ENCODE measurements at regions not wholly inside any gene's neighbourhood (a gene's known extent, or its start where the extent isn't known, plus 50 kb on each side); places are given as distances from the start of the nearest gene placed in this dataset.

GRCh38 chr5:38121420-38121819 is 136.9 kb upstream of the EGFLAM start:
- Histone ChIP-seq H3K4me3 (no peak overlapping the region), H3K27ac (ENCODE audit: low read depth) (no peak overlapping the region), H3K27me3 (ENCODE audit: insufficient read depth) (no peaks in the 10 kb centered on the region), H3K4me2 (no peak overlapping the region), H3K79me2 (replicated peaks; ENCODE audit: insufficient read depth) (no peaks in the 10 kb centered on the region), H3F3A (replicated peaks; ENCODE audit: low read depth) (no peaks in the 10 kb centered on the region), H3K9me2 (ENCODE audit: insufficient read depth) (peaks cover 9% of the 10 kb centered on the region; the same call in 1 of the 2 replicates), H2AFZ (no peak overlapping the region), H4K20me1 (replicated peaks; ENCODE audit: insufficient read depth) (no peaks in the 10 kb centered on the region), H3K4me1 (ENCODE audit: insufficient read depth) (no peaks in the 10 kb centered on the region), H3K36me3 (ENCODE audit: insufficient read depth) (no peaks in the 10 kb centered on the region)
- TF ChIP-seq EZH2 (IDR thresholded peaks at IDR 0.05; ENCODE audit: low read depth, unreplicated experiment), result no peak
- no peak for TF ChIP-seq NANOG (IDR thresholded peaks at IDR 0.05; ENCODE audit: borderline replicate concordance)
- TF ChIP-seq CREB1 (CRISPR knock-in tag; IDR thresholded peaks at IDR 0.05; ENCODE audit: low read depth), result no peak
- no peak for TF ChIP-seq STAT1 (IDR thresholded peaks at IDR 0.05; ENCODE audit: unreplicated experiment)
- TF ChIP-seq ZNF462 (CRISPR knock-in tag; IDR thresholded peaks at IDR 0.05), result no peak
- TF ChIP-seq REST (IDR thresholded peaks at IDR 0.05; ENCODE audit: unreplicated experiment), result no peak
- TF ChIP-seq CTCF (conservative IDR thresholded peaks at IDR 0.05; ENCODE audit: low read depth in 2 of 2), result no peak
- no peak for TF ChIP-seq ZNF114 (CRISPR knock-in tag; IDR thresholded peaks at IDR 0.05)
- TF ChIP-seq EZH2phosphoT487 (IDR thresholded peaks at IDR 0.05; ENCODE audit: unreplicated experiment), result no peak
- no peak for TF ChIP-seq POLR2AphosphoS5 (IDR thresholded peaks at IDR 0.05; ENCODE audit: low read depth)
- TF ChIP-seq JUNB (IDR thresholded peaks at IDR 0.05; ENCODE audit: unreplicated experiment), result no peak
- no peak for TF ChIP-seq ZNF331 (CRISPR knock-in tag; IDR thresholded peaks at IDR 0.05; ENCODE audit: low read depth)
- TF ChIP-seq ETS1 (IDR thresholded peaks at IDR 0.05), result no peak
- H3K27ac Mint-ChIP-seq, result no peak overlapping the region
- DNase-seq (ENCODE audit: low spot score) (no peak), ATAC-seq (no peak)
- no peaks in the 10 kb centered on the region for H3K27me3 Mint-ChIP-seq (ENCODE audit: insufficient read depth, low read depth, poor library complexity)
- no peaks in the 10 kb centered on the region for H3K4me1 Mint-ChIP-seq
- H3K4me3 Mint-ChIP-seq, result no peak overlapping the region
- H3K36me3 Mint-ChIP-seq (ENCODE audit: low read depth), result no peaks in the 10 kb centered on the region
- H3K9me3 Mint-ChIP-seq, result peaks cover 4% of the 10 kb centered on the region; the same call in 2 of the 3 replicates
